Stimulated activated naive CD8-positive, alpha-beta T cell treated with anti-CD3 and anti-CD28 coated beads, Interleukin-15, Interleukin-2, amounts not matched to agents 100 U/mL and 50 U/mL, for 24 hours (primary cell): ENCODE measurements at regions not wholly inside any gene's neighbourhood (a gene's known extent, or its start where the extent isn't known, plus 50 kb on each side); places are given as distances from the start of the nearest gene placed in this dataset.
"Not testable (repeated sequence)": the region's sequence is repeated elsewhere in the genome, so short reads cannot be mapped to it uniquely, and the experiment has no call there.

Source experiments
- ATAC-seq: fragments of 150-1000 bp; cut with Tn5 transposase; one replicate; pipeline ENCODE4 v1.10.0; 2021
- DNase-seq: peaks from one replicate; pipeline ENCODE4 v3.0.0; 2021

GRCh38 chr12:45490232-45490881 lies 239.1 kb upstream of the ARID2 start:
- ATAC-seq (no peak), DNase-seq (no peak)

- DNase-seq (no peak), ATAC-seq (no peak)
These were observed 235.2 kb upstream of the ARID2 start for GRCh38 chr12:45494279-45494678.

- ATAC-seq, result no peak
These were observed 230.9 kb upstream of the ARID2 start for GRCh38 chr12:45498645-45499044.

GRCh38 chr12:45502481-45503128 lies 226.9 kb upstream of the ARID2 start:
- ATAC-seq (no peak), DNase-seq (no peak)

More at GRCh38 chr12:45498645-45499044, 230.9 kb upstream of the ARID2 start:
- no peak for DNase-seq

- ATAC-seq (no peak), DNase-seq (no peak)
These were observed 225.6 kb upstream of the ARID2 start for GRCh38 chr12:45503899-45504298.

GRCh38 chr12:45504316-45505010 lies 225.0 kb upstream of the ARID2 start:
- ATAC-seq (no peak), DNase-seq (no peak)

- DNase-seq (no peak), ATAC-seq (no peak)
These were observed 220.3 kb upstream of the ARID2 start for GRCh38 chr12:45509187-45509586.

GRCh38 chr12:45509621-45510020 lies 219.9 kb upstream of the ARID2 start:
- no peak for ATAC-seq
- no peak for DNase-seq

GRCh38 chr12:45517381-45517780 lies 212.1 kb upstream of the ARID2 start:
- DNase-seq (no peak), ATAC-seq (no peak)

- peak; percentile 29 for DNase-seq
- ATAC-seq, result peak; percentile 91
These were observed 210.9 kb upstream of the ARID2 start for GRCh38 chr12:45518291-45519235.

- ATAC-seq (no peak), DNase-seq (no peak)
These were observed 207.3 kb upstream of the ARID2 start for GRCh38 chr12:45522227-45522626.

GRCh38 chr12:45526823-45527222 lies 202.7 kb upstream of the ARID2 start:
- not testable (repeated sequence) for DNase-seq, ATAC-seq

- no peak for ATAC-seq
These were observed 197.4 kb upstream of the ARID2 start for GRCh38 chr12:45532113-45532512.

GRCh38 chr12:45535610-45536180 lies 193.8 kb upstream of the ARID2 start:
- DNase-seq (no peak), ATAC-seq (no peak)

More at GRCh38 chr12:45532113-45532512, 197.4 kb upstream of the ARID2 start:
- no peak for DNase-seq

GRCh38 chr12:45536284-45536683 lies 193.2 kb upstream of the ARID2 start:
- no peak for DNase-seq
- no peak for ATAC-seq

- DNase-seq, result no peak
- no peak for ATAC-seq
These were observed 188.7 kb upstream of the ARID2 start for GRCh38 chr12:45540661-45541341.

GRCh38 chr12:45543887-45544286 lies 185.6 kb upstream of the ARID2 start:
- DNase-seq (peak; percentile 38), ATAC-seq (peak; percentile 90)

GRCh38 chr12:45546545-45546944 lies 183.0 kb upstream of the ARID2 start:
- DNase-seq (no peak), ATAC-seq (no peak)

GRCh38 chr12:45547132-45547531 lies 182.4 kb upstream of the ARID2 start:
- DNase-seq, result no peak
- ATAC-seq, result peak; percentile 6

- DNase-seq (no peak), ATAC-seq (no peak)
These were observed 181.7 kb upstream of the ARID2 start for GRCh38 chr12:45547822-45548221.

- no peak for ATAC-seq
- no peak for DNase-seq
These were observed 181.1 kb upstream of the ARID2 start for GRCh38 chr12:45548426-45548825.
